SU-DHL-6 (cell line): ENCODE measurements at regions not wholly inside any gene's neighbourhood (a gene's known extent, or its start where the extent isn't known, plus 50 kb on each side); places are given as distances from the start of the nearest gene placed in this dataset.

Experiments used
- H2AFZ ChIP-seq: fragments of 200-600 bp; sonication (generic); 2 replicates; pipeline ENCODE4 v1.6.1; 2014; ENCODE audit warnings: low read depth, mild to moderate bottlenecking, moderate library complexity, mixed read lengths, antibody characterized with exemption, low read length; ENCODE audit not compliant: severe bottlenecking
- H3F3A ChIP-seq: fragments of 200-600 bp; shearing (Covaris generic); 2 replicates; pipeline ENCODE4 v1.6.0; 2016; ENCODE audit warnings: antibody characterized with exemption, mild to moderate bottlenecking; ENCODE audit not compliant: insufficient read depth
- H3K27ac ChIP-seq: fragments of 200-600 bp; sonication (generic); 2 replicates; pipeline ENCODE4 v1.5.1; 2016; ENCODE audit warnings: low read depth, mild to moderate bottlenecking, low read length, moderate library complexity, mixed read lengths
- H3K27me3 ChIP-seq: fragments of 200-600 bp; sonication (generic), shearing (Covaris generic); 2 replicates; pipeline ENCODE4 v1.6.0; 2014; ENCODE audit warnings: mild to moderate bottlenecking, low read length
- H3K36me3 ChIP-seq: fragments of 200-600 bp; sonication (generic); 2 replicates; pipeline ENCODE4 v1.6.1; 2014; ENCODE audit warnings: mild to moderate bottlenecking, low read length, mixed read lengths
- H3K4me2 ChIP-seq: fragments of 300-600, 200-600 bp; shearing (Covaris generic), sonication (generic); 2 replicates; pipeline ENCODE4 v1.6.0; 2014; ENCODE audit warnings: low read length, low read depth, mild to moderate bottlenecking; ENCODE audit not compliant: poor library complexity, severe bottlenecking
- H3K4me3 ChIP-seq: fragments of 200-600 bp; sonication (generic); 2 replicates; pipeline ENCODE4 v1.5.1; 2014; ENCODE audit warnings: antibody characterized with exemption, low read length, mild to moderate bottlenecking, mixed read lengths; ENCODE audit not compliant: insufficient read depth, poor library complexity, severe bottlenecking
- H3K79me2 ChIP-seq: fragments of 200-600 bp; sonication (generic); 2 replicates; pipeline ENCODE4 v1.6.1; 2014; ENCODE audit warnings: mild to moderate bottlenecking, low read length, moderate library complexity; ENCODE audit not compliant: insufficient read depth
- H3K9ac ChIP-seq: fragments of 200-600 bp; sonication (generic); 2 replicates; pipeline ENCODE4 v1.7.0; 2014; ENCODE audit warnings: mild to moderate bottlenecking, low read length
- H3K9me2 ChIP-seq: fragments of 200-600 bp; sonication (generic); replicated peaks from 2 replicates; pipeline ENCODE4 v1.6.1; 2014; ENCODE audit warnings: low read length; ENCODE audit not compliant: insufficient read depth
- H3K9me3 ChIP-seq: fragments of 200-600 bp; sonication (generic); 2 replicates; pipeline ENCODE4 v1.6.1; 2014; ENCODE audit warnings: low read length, mixed read lengths; ENCODE audit not compliant: insufficient read depth
- H4K20me1 ChIP-seq: fragments of 200-600 bp; sonication (generic); 2 replicates; pipeline ENCODE4 v1.6.1; 2014; ENCODE audit warnings: low read depth, mild to moderate bottlenecking, antibody characterized with exemption, low read length, moderate library complexity, mixed read lengths
- CTCF ChIP-seq: fragments of 200-600 bp; sonication (generic); IDR thresholded peaks from one replicate; pipeline ENCODE4 v1.5.1; 2017; ENCODE audit warnings: antibody characterized with exemption, mild to moderate bottlenecking, low read length, moderate library complexity; ENCODE audit not compliant: insufficient read depth, poor library complexity, severe bottlenecking
- EZH2phosphoT487 ChIP-seq: fragments of 200-600 bp; sonication (generic), shearing (Covaris generic); conservative IDR thresholded peaks from 2 replicates; pipeline ENCODE4 v1.6.1; 2018; ENCODE audit warnings: mild to moderate bottlenecking, antibody characterized with exemption, low read length, moderate library complexity, mixed read lengths

DNA sequence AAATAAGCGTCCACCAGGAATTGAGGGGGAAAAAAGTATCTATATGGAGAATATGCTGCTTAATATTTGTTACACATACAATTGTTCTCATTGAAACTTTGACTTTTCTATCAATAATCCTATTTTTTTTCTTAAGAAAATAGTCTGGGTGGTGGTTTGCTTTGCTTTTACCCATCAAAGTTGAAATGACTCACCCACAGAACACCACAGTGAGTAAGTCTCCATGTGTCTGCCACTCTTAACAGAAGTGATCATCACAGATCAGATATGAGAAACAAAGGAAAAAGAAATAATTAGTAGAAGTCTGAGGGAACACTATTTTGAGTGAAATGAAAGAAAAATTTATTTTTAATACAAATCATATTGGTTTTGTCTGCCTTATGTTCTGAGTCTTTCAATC is 742.8 kb downstream of the CDH9 start:
- H3K9me2 ChIP-seq, result no peaks in the 10 kb centered on the region; the same call in 1 of the 2 replicates
- H2AFZ ChIP-seq, result no peak overlapping the region
- no peak overlapping the region for H3K27ac ChIP-seq
- no peaks in the 10 kb centered on the region for H3K36me3 ChIP-seq
- H4K20me1 ChIP-seq, result no peaks in the 10 kb centered on the region
- no peaks in the 10 kb centered on the region for H3K79me2 ChIP-seq
- no peaks in the 10 kb centered on the region; the same call in 1 of the 2 replicates for H3F3A ChIP-seq
- H3K4me3 ChIP-seq, result no peak overlapping the region
- TF ChIP-seq CTCF (no peak), EZH2phosphoT487 (no peak)
- H3K9ac ChIP-seq, result no peak overlapping the region
- H3K4me2 ChIP-seq, result no peak overlapping the region
- H3K9me3 ChIP-seq, result no peaks in the 10 kb centered on the region
- H3K27me3 ChIP-seq, result no peaks in the 10 kb centered on the region

DNA sequence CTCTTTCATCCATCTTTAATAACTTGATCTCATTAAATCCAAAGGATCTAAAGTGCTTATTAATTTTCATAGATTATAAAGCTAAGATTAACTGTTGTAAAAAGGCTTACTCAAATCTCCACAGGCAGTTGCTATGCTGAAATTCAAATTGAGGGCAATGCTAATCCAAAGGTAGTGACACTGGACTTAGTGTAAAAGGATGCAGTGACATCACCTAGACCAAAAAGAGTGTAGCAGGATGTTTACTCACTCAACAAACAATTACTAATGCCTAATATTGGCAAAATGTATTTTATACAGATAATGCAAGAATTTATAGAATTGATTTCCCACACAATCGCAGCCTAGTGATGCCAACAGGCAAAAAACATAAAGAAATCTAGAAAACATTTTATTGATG is 756.2 kb downstream of the CDH9 start:
- no peaks in the 10 kb centered on the region for H3K79me2 ChIP-seq
- H4K20me1 ChIP-seq, result no peaks in the 10 kb centered on the region
- H3K9me3 ChIP-seq, result peaks cover 17% of the 10 kb centered on the region; the same call in 1 of the 2 replicates
- no peak overlapping the region for H2AFZ ChIP-seq
- no peak overlapping the region for H3K4me3 ChIP-seq
- TF ChIP-seq EZH2phosphoT487 (no peak), CTCF (no peak)
- no peak overlapping the region for H3K27ac ChIP-seq
- H3K27me3 ChIP-seq, result no peaks in the 10 kb centered on the region
- H3K9ac ChIP-seq, result no peak overlapping the region
- no peak overlapping the region for H3K4me2 ChIP-seq
- no peaks in the 10 kb centered on the region for H3F3A ChIP-seq
- H3K36me3 ChIP-seq, result no peaks in the 10 kb centered on the region
- no peaks in the 10 kb centered on the region for H3K9me2 ChIP-seq

- H3K4me2 ChIP-seq, result no peak overlapping the region
- H3K4me3 ChIP-seq, result no peak overlapping the region
- H3K36me3 ChIP-seq, result no peaks in the 10 kb centered on the region; the same call in 1 of the 2 replicates
- H3K9me2 ChIP-seq, result no peaks in the 10 kb centered on the region
- H3K9me3 ChIP-seq, result no peaks in the 10 kb centered on the region
- H2AFZ ChIP-seq, result peak overlapping the region; percentile 77
- H3K9ac ChIP-seq, result no peak overlapping the region
- no peaks in the 10 kb centered on the region for H3K79me2 ChIP-seq
- H3K27me3 ChIP-seq, result no peaks in the 10 kb centered on the region
- H4K20me1 ChIP-seq, result no peaks in the 10 kb centered on the region
- H3K27ac ChIP-seq, result no peak overlapping the region
- H3F3A ChIP-seq, result no peaks in the 10 kb centered on the region
- no peak for TF ChIP-seq EZH2phosphoT487
- no peak for TF ChIP-seq CTCF
Measured at GRCh38 chr5:26278078-26278477, 760.3 kb downstream of the CDH9 start.

GRCh38 chr5:26259081-26259480 is 779.3 kb downstream of the CDH9 start:
- H3K36me3 ChIP-seq, result no peaks in the 10 kb centered on the region
- H3K79me2 ChIP-seq, result no peaks in the 10 kb centered on the region
- TF ChIP-seq EZH2phosphoT487, result no peak
- no peak for TF ChIP-seq CTCF
- H3K9ac ChIP-seq, result no peak overlapping the region
- H4K20me1 ChIP-seq, result no peaks in the 10 kb centered on the region
- no peak overlapping the region for H2AFZ ChIP-seq
- no peak overlapping the region for H3K4me3 ChIP-seq
- H3K27ac ChIP-seq, result no peak overlapping the region
- H3K9me3 ChIP-seq, result peaks cover 6% of the 10 kb centered on the region; the same call in 1 of the 2 replicates
- H3K4me2 ChIP-seq, result no peak overlapping the region
- H3K9me2 ChIP-seq, result no peaks in the 10 kb centered on the region
- H3K27me3 ChIP-seq, result no peaks in the 10 kb centered on the region
- H3F3A ChIP-seq, result no peaks in the 10 kb centered on the region
